Dendritic cell treated with granulocyte-macrophage colony-stimulating factor and Interleukin-4, amounts not matched to agents 40 ng/mL and 50 ng/mL, for 4 days (primary cell): ENCODE measurements at regions not wholly inside any gene's neighbourhood (a gene's known extent, or its start where the extent isn't known, plus 50 kb on each side); places are given as distances from the start of the nearest gene placed in this dataset.

Experiments used
- H3K27ac Mint-ChIP-seq: one replicate; pipeline ENCODE4 v1.8.0; 2022; ENCODE audit warnings: mild to moderate bottlenecking, mixed read lengths
- H3K27me3 Mint-ChIP-seq: one replicate; pipeline ENCODE4 v1.8.0; 2022; ENCODE audit warnings: mild to moderate bottlenecking, mixed read lengths
- H3K36me3 Mint-ChIP-seq: one replicate; pipeline ENCODE4 v1.8.0; 2022; ENCODE audit warnings: low read depth, mixed read lengths
- H3K4me1 Mint-ChIP-seq: one replicate; pipeline ENCODE4 v1.8.0; 2022; ENCODE audit warnings: low read depth, mixed read lengths
- H3K4me3 Mint-ChIP-seq: one replicate; pipeline ENCODE4 v1.8.0; 2022; ENCODE audit warnings: mild to moderate bottlenecking, moderate library complexity, mixed read lengths
- H3K9me3 Mint-ChIP-seq: one replicate; pipeline ENCODE4 v1.8.0; 2022; ENCODE audit warnings: mixed read lengths
- intact Hi-C: fragments of 100-400 bp; cut with micrococcal nuclease; formaldehyde crosslinking; loops from one replicate; pipeline ENCODE4 v1.15.0; 2022

DNA sequence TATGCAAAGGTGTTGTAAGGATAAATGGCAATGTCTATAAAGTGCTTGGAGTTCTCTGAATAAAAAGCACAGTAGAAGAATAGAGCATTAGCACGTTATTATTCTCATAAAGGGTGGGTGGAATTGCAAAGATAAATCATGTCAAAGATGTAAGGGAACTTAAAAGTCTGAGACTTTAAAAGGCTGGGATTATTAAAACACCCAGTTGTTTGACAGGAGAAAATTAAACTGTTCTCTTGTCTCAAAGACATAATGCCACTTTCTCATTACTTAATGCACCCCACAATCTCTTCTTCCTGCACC, 70.4 kb upstream of the PDE10A start:
- intact Hi-C loops, result no loop called here
- Mint-ChIP-seq H3K4me3 (no peak overlapping the region), H3K27me3 (no peaks in the 10 kb centered on the region), H3K9me3 (no peaks in the 10 kb centered on the region), H3K27ac (no peak overlapping the region), H3K36me3 (no peaks in the 10 kb centered on the region), H3K4me1 (no peaks in the 10 kb centered on the region)

- intact Hi-C loops, result no loop called here
- Mint-ChIP-seq H3K27me3 (no peaks in the 10 kb centered on the region), H3K9me3 (no peaks in the 10 kb centered on the region)
Measured at GRCh38 chr6:165732696-165733488, 69.9 kb upstream of the PDE10A start.

GRCh38 chr6:165729307-165729936, 66.4 kb upstream of the PDE10A start:
- no peaks in the 10 kb centered on the region for H3K4me1 Mint-ChIP-seq
- no peaks in the 10 kb centered on the region for H3K9me3 Mint-ChIP-seq
- H3K27me3 Mint-ChIP-seq, result no peaks in the 10 kb centered on the region
- H3K27ac Mint-ChIP-seq, result no peak overlapping the region
- no peaks in the 10 kb centered on the region for H3K36me3 Mint-ChIP-seq
- intact Hi-C loops, result no loop called here
- no peak overlapping the region for H3K4me3 Mint-ChIP-seq

More at GRCh38 chr6:165732696-165733488, 69.9 kb upstream of the PDE10A start:
- H3K27ac Mint-ChIP-seq, result no peak overlapping the region
- no peaks in the 10 kb centered on the region for H3K36me3 Mint-ChIP-seq
- no peaks in the 10 kb centered on the region for H3K4me1 Mint-ChIP-seq
- H3K4me3 Mint-ChIP-seq, result no peak overlapping the region

DNA sequence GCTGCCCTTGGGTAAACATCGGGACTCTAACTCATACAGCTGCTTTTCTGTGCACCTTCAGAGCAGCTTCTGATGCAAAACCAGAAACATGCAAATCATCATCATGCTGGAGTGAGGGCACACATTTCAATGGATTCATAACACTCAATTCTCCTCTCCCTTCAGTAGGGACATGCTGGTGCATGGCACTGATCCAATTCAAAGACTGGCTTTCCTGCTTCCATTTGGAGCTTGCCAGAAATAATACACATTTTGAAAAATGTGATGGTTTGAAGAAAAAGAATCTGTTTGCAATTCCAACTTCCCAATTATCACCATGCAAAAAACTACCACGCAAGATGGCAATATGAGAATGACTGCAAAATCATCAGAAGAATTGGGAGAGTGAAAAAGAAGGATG, 65.2 kb upstream of the PDE10A start:
- Mint-ChIP-seq H3K36me3 (no peaks in the 10 kb centered on the region), H3K4me1 (no peaks in the 10 kb centered on the region)
- intact Hi-C loops, result no loop called here

DNA sequence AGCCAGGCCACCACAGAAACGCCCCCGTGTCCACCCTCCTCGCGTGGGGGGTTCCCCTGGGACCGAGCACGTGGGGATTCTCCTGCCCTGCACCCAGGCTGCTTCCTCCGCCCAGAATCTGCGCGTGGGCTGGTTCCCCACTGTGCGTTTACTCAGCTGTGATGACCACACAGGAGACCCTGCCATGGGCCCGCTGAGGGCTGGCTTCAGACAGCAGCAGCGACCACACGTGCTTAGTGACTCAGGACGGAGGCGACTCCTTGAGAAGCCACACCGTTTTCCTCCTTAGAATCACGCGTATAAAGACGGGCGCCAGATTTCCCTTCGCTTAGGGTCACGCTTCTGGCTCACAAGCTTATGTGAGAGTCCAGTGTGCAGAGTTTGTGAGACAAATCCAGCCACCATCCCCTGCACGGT, 63.9 kb upstream of the PDE10A start:
- Mint-ChIP-seq H3K27ac (no peak overlapping the region), H3K9me3 (no peaks in the 10 kb centered on the region), H3K27me3 (no peaks in the 10 kb centered on the region), H3K4me1 (no peaks in the 10 kb centered on the region), H3K4me3 (no peak overlapping the region), H3K36me3 (no peaks in the 10 kb centered on the region)
- intact Hi-C loops, result no loop called here

More for the DNA sequence above, 65.2 kb upstream of the PDE10A start:
- H3K4me3 Mint-ChIP-seq, result no peak overlapping the region
- H3K27me3 Mint-ChIP-seq, result no peaks in the 10 kb centered on the region
- no peak overlapping the region for H3K27ac Mint-ChIP-seq
- no peaks in the 10 kb centered on the region for H3K9me3 Mint-ChIP-seq

GRCh38 chr6:165726290-165726875, 63.3 kb upstream of the PDE10A start:
- H3K36me3 Mint-ChIP-seq, result no peaks in the 10 kb centered on the region
- H3K9me3 Mint-ChIP-seq, result no peaks in the 10 kb centered on the region
- intact Hi-C loops, result no loop called here
- no peaks in the 10 kb centered on the region for H3K4me1 Mint-ChIP-seq
- H3K27me3 Mint-ChIP-seq, result no peaks in the 10 kb centered on the region
- H3K4me3 Mint-ChIP-seq, result no peak overlapping the region
- H3K27ac Mint-ChIP-seq, result no peak overlapping the region

DNA sequence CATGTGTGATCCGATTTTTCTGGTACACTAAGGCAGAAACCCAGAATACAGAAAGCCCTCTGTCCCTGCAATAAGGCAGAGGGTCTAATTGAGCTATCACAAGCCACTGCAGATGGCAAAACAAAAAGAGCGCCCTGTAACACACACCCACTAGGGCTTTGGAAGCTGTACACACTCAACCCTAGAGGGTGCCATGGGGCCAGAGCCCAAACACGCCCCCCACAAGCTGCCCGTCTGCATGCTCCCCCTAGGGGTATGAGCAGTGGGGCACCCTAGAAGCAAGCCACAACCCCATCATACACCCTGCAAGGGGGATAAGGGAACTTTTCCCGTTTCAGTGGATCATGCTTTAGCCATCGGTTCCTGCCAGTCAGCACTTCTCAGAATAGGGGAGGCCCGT, 62.2 kb upstream of the PDE10A start:
- Mint-ChIP-seq H3K36me3 (no peaks in the 10 kb centered on the region), H3K27me3 (no peaks in the 10 kb centered on the region), H3K9me3 (no peaks in the 10 kb centered on the region), H3K4me3 (no peak overlapping the region), H3K4me1 (no peaks in the 10 kb centered on the region), H3K27ac (no peak overlapping the region)
- intact Hi-C loops, result no loop called here

- H3K4me1 Mint-ChIP-seq, result no peaks in the 10 kb centered on the region
- H3K27me3 Mint-ChIP-seq, result peaks cover 1% of the 10 kb centered on the region
- no peaks in the 10 kb centered on the region for H3K9me3 Mint-ChIP-seq
- H3K36me3 Mint-ChIP-seq, result no peaks in the 10 kb centered on the region
- intact Hi-C loops, result no loop called here
- no peak overlapping the region for H3K27ac Mint-ChIP-seq
- H3K4me3 Mint-ChIP-seq, result no peak overlapping the region
Measured at GRCh38 chr6:165723326-165723725, 60.3 kb upstream of the PDE10A start.

DNA sequence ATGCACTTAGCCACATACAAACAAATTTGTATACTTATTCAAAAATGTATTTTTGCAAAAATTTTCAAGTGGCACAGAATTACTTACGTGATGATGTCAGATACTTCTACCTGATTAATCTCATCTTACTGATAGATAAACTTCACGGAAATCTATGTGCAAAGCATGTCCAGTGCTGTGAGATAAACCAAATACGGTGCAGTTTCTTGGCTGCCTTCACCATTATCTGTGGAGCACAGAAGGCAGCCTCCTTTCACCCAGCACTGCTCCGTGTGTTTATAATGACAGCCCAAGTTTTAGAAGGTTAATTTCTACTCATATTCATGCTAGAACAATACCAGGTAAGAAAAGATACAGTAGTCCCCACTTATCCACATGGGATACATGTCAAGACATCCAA, 59.0 kb upstream of the PDE10A start:
- H3K36me3 Mint-ChIP-seq, result no peaks in the 10 kb centered on the region
- H3K4me1 Mint-ChIP-seq, result no peaks in the 10 kb centered on the region
- peaks cover 1% of the 10 kb centered on the region for H3K27me3 Mint-ChIP-seq
- H3K27ac Mint-ChIP-seq, result no peak overlapping the region
- intact Hi-C loops, result no loop called here
- H3K4me3 Mint-ChIP-seq, result no peak overlapping the region
- H3K9me3 Mint-ChIP-seq, result no peaks in the 10 kb centered on the region

DNA sequence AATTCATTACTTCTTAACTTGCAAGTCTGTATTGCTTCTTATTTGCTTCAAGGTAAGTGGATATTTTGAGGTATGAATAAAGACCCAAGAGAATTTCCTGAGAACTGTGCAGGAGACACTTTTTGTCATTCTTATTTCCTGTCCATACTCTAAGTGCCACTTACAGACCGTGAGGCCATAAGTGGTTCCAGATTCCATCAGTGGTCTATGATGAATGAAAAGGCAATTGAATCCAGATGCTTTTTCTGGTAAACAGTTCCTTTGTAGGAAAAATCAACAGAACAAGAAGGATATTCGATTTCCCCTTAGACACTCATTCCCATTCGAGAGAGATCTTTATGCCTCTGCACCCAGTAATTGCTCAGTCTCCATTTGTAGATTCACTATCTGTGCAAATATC, 58.3 kb upstream of the PDE10A start:
- intact Hi-C loops, result no loop called here
- H3K4me1 Mint-ChIP-seq, result no peaks in the 10 kb centered on the region
- no peak overlapping the region for H3K27ac Mint-ChIP-seq
- no peaks in the 10 kb centered on the region for H3K9me3 Mint-ChIP-seq
- H3K36me3 Mint-ChIP-seq, result no peaks in the 10 kb centered on the region
- no peak overlapping the region for H3K4me3 Mint-ChIP-seq
- peaks cover 1% of the 10 kb centered on the region for H3K27me3 Mint-ChIP-seq

DNA sequence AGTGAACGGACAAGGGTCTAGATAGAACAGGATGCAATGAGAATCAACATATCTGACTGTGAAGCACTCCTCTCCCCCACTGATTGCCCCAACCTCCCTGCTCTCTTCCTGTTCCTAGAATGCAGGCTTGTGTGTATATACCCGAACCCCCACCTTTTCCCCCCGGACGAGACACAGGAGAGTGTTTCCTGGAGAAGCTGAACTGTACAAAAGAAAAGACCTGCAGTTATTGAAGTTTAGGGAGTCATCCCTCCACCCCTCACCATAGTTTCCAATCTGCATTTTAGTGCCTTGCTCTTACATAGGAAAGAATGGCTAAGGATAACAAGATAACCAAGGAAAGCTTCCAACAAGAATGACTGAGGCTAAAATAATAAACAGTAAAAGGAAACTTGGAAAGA, 55.5 kb upstream of the PDE10A start:
- H3K9me3 Mint-ChIP-seq, result no peaks in the 10 kb centered on the region
- no peaks in the 10 kb centered on the region for H3K36me3 Mint-ChIP-seq
- intact Hi-C loops, result no loop called here
- H3K4me1 Mint-ChIP-seq, result no peaks in the 10 kb centered on the region
- H3K27me3 Mint-ChIP-seq, result peaks cover 1% of the 10 kb centered on the region
- H3K4me3 Mint-ChIP-seq, result no peak overlapping the region
- no peak overlapping the region for H3K27ac Mint-ChIP-seq

GRCh38 chr6:165717732-165718465, 54.9 kb upstream of the PDE10A start:
- no peak overlapping the region for H3K4me3 Mint-ChIP-seq
- peaks cover 1% of the 10 kb centered on the region for H3K27me3 Mint-ChIP-seq
- no peaks in the 10 kb centered on the region for H3K9me3 Mint-ChIP-seq
- intact Hi-C loops, result no loop called here
- H3K36me3 Mint-ChIP-seq, result no peaks in the 10 kb centered on the region
- H3K4me1 Mint-ChIP-seq, result no peaks in the 10 kb centered on the region
- H3K27ac Mint-ChIP-seq, result no peak overlapping the region

GRCh38 chr6:165716886-165717285, 53.8 kb upstream of the PDE10A start:
- no peak overlapping the region for H3K27ac Mint-ChIP-seq
- peaks cover 1% of the 10 kb centered on the region for H3K27me3 Mint-ChIP-seq
- H3K4me1 Mint-ChIP-seq, result no peaks in the 10 kb centered on the region
- intact Hi-C loops, result no loop called here
- H3K36me3 Mint-ChIP-seq, result no peaks in the 10 kb centered on the region
- H3K4me3 Mint-ChIP-seq, result no peak overlapping the region
- no peaks in the 10 kb centered on the region for H3K9me3 Mint-ChIP-seq

GRCh38 chr6:165715428-165715827, 52.4 kb upstream of the PDE10A start:
- Mint-ChIP-seq H3K4me3 (no peak overlapping the region), H3K4me1 (no peaks in the 10 kb centered on the region), H3K27me3 (peaks cover 1% of the 10 kb centered on the region), H3K36me3 (no peaks in the 10 kb centered on the region), H3K27ac (no peak overlapping the region), H3K9me3 (no peaks in the 10 kb centered on the region)
- intact Hi-C loops, result no loop called here
